ENCODE measurements at regions not wholly inside any gene's neighbourhood (a gene's known extent, or its start where the extent isn't known, plus 50 kb on each side); places are given as distances from the start of the nearest gene placed in this dataset.

- H3K9me3 ChIP-seq (replicated peaks in 1 of 3) = no peaks in the 10 kb centered on the region
- no peak overlapping the region for H3K27ac ChIP-seq
- H3K27me3 ChIP-seq = no peaks in the 10 kb centered on the region
- H3K4me3 ChIP-seq = no peak overlapping the region
- intact Hi-C loops (cut with DNase I) = no loop called here
- no peaks in the 10 kb centered on the region for H3K36me3 ChIP-seq (replicated peaks in 1 of 2)
- TF ChIP-seq CTCF (IDR thresholded peaks at IDR 0.05) (no peak), POLR2A (IDR thresholded peaks at IDR 0.05) (no peak)
- DNase-seq = no peak
- WGBS, 4 donors = 88 to 100% (median 94%) methylated on average over 1 of the region's 1 CpG
- H3K4me1 ChIP-seq (replicated peaks in 1 of 2) = no peaks in the 10 kb centered on the region
Observed at GRCh38 chr10:60597513-60597912, 180.8 kb upstream of the CDK1 start.

- WGBS, 4 donors = 81 to 87% (median 85%) methylated on average over 3 of the region's 3 CpGs
- no peak for DNase-seq
- Histone ChIP-seq H3K9me3 (replicated peaks in 1 of 3) (no peaks in the 10 kb centered on the region), H3K27me3 (no peaks in the 10 kb centered on the region), H3K4me1 (replicated peaks in 1 of 2) (no peaks in the 10 kb centered on the region), H3K36me3 (replicated peaks in 1 of 2) (no peaks in the 10 kb centered on the region), H3K4me3 (no peak overlapping the region), H3K27ac (no peak overlapping the region)
- intact Hi-C loops (cut with DNase I) = no loop called here
- TF ChIP-seq POLR2A (IDR thresholded peaks at IDR 0.05) (no peak), CTCF (IDR thresholded peaks at IDR 0.05) (no peak)
Observed at GRCh38 chr10:60595852-60596251, 182.4 kb upstream of the CDK1 start.

GRCh38 chr10:60594476-60595051 lies 183.7 kb upstream of the CDK1 start:
- Histone ChIP-seq H3K27me3 (no peaks in the 10 kb centered on the region), H3K27ac (no peak overlapping the region), H3K4me3 (no peak overlapping the region), H3K4me1 (replicated peaks in 1 of 2) (no peaks in the 10 kb centered on the region), H3K36me3 (replicated peaks in 1 of 2) (no peaks in the 10 kb centered on the region), H3K9me3 (replicated peaks in 1 of 3) (no peaks in the 10 kb centered on the region)
- no peak for TF ChIP-seq POLR2A (IDR thresholded peaks at IDR 0.05)
- no peak for TF ChIP-seq CTCF (IDR thresholded peaks at IDR 0.05)
- intact Hi-C loops (cut with DNase I) = no loop called here
- 63 to 77% (median 69%) methylated on average over 1 of the region's 1 CpG for WGBS, 4 donors
- no peak for DNase-seq

- Histone ChIP-seq H3K9me3 (replicated peaks in 1 of 3) (no peaks in the 10 kb centered on the region), H3K27ac (no peak overlapping the region), H3K36me3 (replicated peaks in 1 of 2) (no peaks in the 10 kb centered on the region), H3K4me1 (replicated peaks in 1 of 2) (no peaks in the 10 kb centered on the region), H3K27me3 (no peaks in the 10 kb centered on the region), H3K4me3 (no peak overlapping the region)
- TF ChIP-seq CTCF (IDR thresholded peaks at IDR 0.05) (no peak), POLR2A (IDR thresholded peaks at IDR 0.05) (no peak)
- 91 to 100% (median 95%) methylated on average over 2 of the region's 2 CpGs for WGBS, 4 donors
- intact Hi-C loops (cut with DNase I) = no loop called here
- DNase-seq = no peak
Observed at GRCh38 chr10:60591119-60591518, 187.2 kb upstream of the CDK1 start.

Measured in adrenal gland (tissue), 9 donors.